Lung (tissue), 11 donors: ENCODE measurements at regions not wholly inside any gene's neighbourhood (a gene's known extent, or its start where the extent isn't known, plus 50 kb on each side); places are given as distances from the start of the nearest gene placed in this dataset.

ENCODE experiments used
- ATAC-seq: fragments of 200-7000 bp; cut with Tn5 transposase; one replicate; pipeline ENCODE4 v1.9.1; 2020; ENCODE audit warnings: moderate number of reproducible peaks; ENCODE audit not compliant: insufficient read depth, low FRiP score
- DNase-seq, 3 donors: peaks; one replicate each; pipeline ENCODE4 v3.0.0-alpha.2; 2013 to 2017
- H3K27ac ChIP-seq, 2 donors: one replicate each; pipeline ENCODE4 v1.5.1; 2013; ENCODE audit warnings: mild to moderate bottlenecking in 2 of 2, moderate library complexity in 2 of 2, control low read depth in 1 of 2, inconsistent platforms in 1 of 2, low read depth in 1 of 2, low read length in 1 of 2
- H3K27me3 ChIP-seq, 3 donors: one replicate each; pipeline ENCODE4 v1.5.1; 2013; ENCODE audit warnings: low read length in 2 of 3; ENCODE audit not compliant: control insufficient read depth in 3 of 3, insufficient read depth in 3 of 3
- H3K36me3 ChIP-seq, 4 donors: one replicate each; pipeline ENCODE4 v1.5.1; 2013; ENCODE audit warnings: low read length in 4 of 4, mild to moderate bottlenecking in 1 of 4, moderate library complexity in 1 of 4; ENCODE audit not compliant: control insufficient read depth in 4 of 4, insufficient read depth in 4 of 4
- H3K4me1 ChIP-seq, 5 donors: one replicate each; pipeline ENCODE4 v1.5.1; 2013; ENCODE audit warnings: low read length in 5 of 5, mild to moderate bottlenecking in 2 of 5, moderate library complexity in 1 of 5; ENCODE audit not compliant: control insufficient read depth in 5 of 5, insufficient read depth in 5 of 5
- H3K4me3 ChIP-seq: one replicate; pipeline ENCODE4 v1.5.1; 2013; ENCODE audit warnings: mild to moderate bottlenecking, control low read depth, moderate library complexity
- H3K9ac ChIP-seq, 2 donors: one replicate each; pipeline ENCODE4 v1.5.1; 2013; ENCODE audit warnings: low read length in 2 of 2, control low read depth in 1 of 2; ENCODE audit not compliant: insufficient read depth in 1 of 2
- H3K9me3 ChIP-seq, 4 donors: one replicate each; pipeline ENCODE4 v1.5.1; 2013; ENCODE audit warnings: low read length in 3 of 4, mild to moderate bottlenecking in 1 of 4, moderate library complexity in 1 of 4; ENCODE audit not compliant: control insufficient read depth in 4 of 4, insufficient read depth in 3 of 4
- CTCF ChIP-seq: IDR thresholded peaks from 2 replicates; pipeline ENCODE4 v1.5.1; 2012; ENCODE audit warnings: mild to moderate bottlenecking; ENCODE audit errors: control extremely low read depth, extremely low read depth
- WGBS, 2 donors: extraction: QIAGEN DNeasy Blood & Tissue Kit; methylation state at CpG; one replicate each; pipeline ENCODE4 v1.1.7; 2013; 5-methylcytosine and 5-hydroxymethylcytosine counted together
- donor health status: control.
- donor health status: control.
- donor health status: Bipolar disorder and iron deficiency.
- donor health status: healthy.
- donor health status: DM: yes; HTN: yes; CAD: no.

- Histone ChIP-seq H3K27ac (no peak overlapping the region), H3K9ac (no peak overlapping the region), H3K9me3 (peaks cover 0 to 4% (median under 1%) of the 10 kb centered on the region in 4 donors), H3K4me3 (no peak overlapping the region), H3K4me1 (no peaks in the 10 kb centered on the region), H3K27me3 (no peaks in the 10 kb centered on the region), H3K36me3 (no peaks in the 10 kb centered on the region)
- ATAC-seq (no peak), DNase-seq (no peak)
- no peak for TF ChIP-seq CTCF
- 84 to 91% methylated on average over 4 of the region's 4 CpGs for WGBS, 2 donors
Measured at GRCh38 chr18:54100920-54101470, 123.5 kb downstream of the MBD2 start.

DNA sequence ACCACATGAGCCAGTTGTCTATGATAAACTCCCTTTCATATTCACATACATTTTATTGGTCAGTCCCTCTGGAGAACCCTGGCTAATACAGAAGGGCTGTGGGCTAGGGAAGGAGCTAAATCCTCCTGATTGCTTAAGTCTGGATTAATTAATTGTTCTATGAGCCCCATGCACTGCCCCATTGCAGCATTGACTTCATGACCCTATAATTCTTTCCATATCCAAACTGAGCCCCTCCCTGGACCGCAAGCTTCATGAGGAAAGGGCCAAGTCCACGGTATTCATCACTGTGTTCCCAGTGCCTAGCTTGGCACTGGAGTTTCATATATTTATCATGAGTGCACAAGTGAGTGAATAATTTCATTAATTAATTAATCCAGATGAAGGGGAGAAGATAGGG lies 124.0 kb downstream of the MBD2 start:
- no peaks in the 10 kb centered on the region for H3K4me1 ChIP-seq
- no peak overlapping the region for H3K4me3 ChIP-seq
- H3K9ac ChIP-seq, result no peak overlapping the region
- WGBS, 2 donors, result 94 to 95% methylated on average over 2 of the region's 2 CpGs
- ATAC-seq, result no peak
- H3K36me3 ChIP-seq, result no peaks in the 10 kb centered on the region
- DNase-seq, result no peak
- H3K27ac ChIP-seq, result no peak overlapping the region
- peaks cover 0 to 4% (median under 1%) of the 10 kb centered on the region in 4 donors for H3K9me3 ChIP-seq
- no peak for TF ChIP-seq CTCF
- H3K27me3 ChIP-seq, result no peaks in the 10 kb centered on the region

DNA sequence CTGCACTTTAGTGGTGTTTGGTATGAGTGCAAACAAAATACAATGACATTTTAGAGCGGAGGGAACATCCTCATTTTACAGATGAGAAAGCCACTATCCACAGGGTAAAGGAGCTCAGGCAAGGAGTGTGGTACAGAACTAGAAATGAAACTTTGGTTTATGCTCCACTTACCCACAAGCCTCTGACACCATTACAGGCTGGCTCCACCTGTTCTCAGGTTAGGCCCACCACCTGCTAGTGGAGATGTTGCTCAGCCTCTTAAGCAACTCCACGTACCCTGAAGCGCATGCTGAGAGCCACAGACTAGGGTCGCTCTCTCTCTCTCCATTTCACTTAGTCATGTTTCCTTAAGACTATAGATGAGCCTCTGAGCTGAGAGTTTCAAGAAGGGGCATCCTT lies 130.0 kb downstream of the MBD2 start:
- DNase-seq, result no peak
- WGBS, 2 donors, result 95% methylated on average over 4 of the region's 4 CpGs

More for the DNA sequence above, 130.0 kb downstream of the MBD2 start:
- Histone ChIP-seq H3K4me3 (no peak overlapping the region), H3K27me3 (no peaks in the 10 kb centered on the region), H3K9ac (no peak overlapping the region), H3K27ac (no peak overlapping the region), H3K36me3 (no peaks in the 10 kb centered on the region), H3K9me3 (peaks cover 0 to 5% (median under 1%) of the 10 kb centered on the region in 4 donors), H3K4me1 (peaks cover 0 to 2% (median 0%) of the 10 kb centered on the region in 5 donors)
- no peak for ATAC-seq
- no peak for TF ChIP-seq CTCF
